ENCODE measurements at regions not wholly inside any gene's neighbourhood (a gene's known extent, or its start where the extent isn't known, plus 50 kb on each side); places are given as distances from the start of the nearest gene placed in this dataset.

GRCh38 chr6:120473804-120474203 lies 860.5 kb downstream of the TBC1D32 start:
- TF ChIP-seq EP300 (conservative IDR thresholded peaks at IDR 0.05; ENCODE audit: poor library complexity, severe bottlenecking) (peak; percentile 84), RAD21 (conservative IDR thresholded peaks at IDR 0.05) (no peak), POLR2AphosphoS5 (IDR thresholded peaks at IDR 0.05) (peak; percentile 51), REST (IDR thresholded peaks at IDR 0.05; ENCODE audit: borderline replicate concordance) (no peak), MXI1 (conservative IDR thresholded peaks at IDR 0.05; ENCODE audit: poor library complexity, severe bottlenecking) (no peak), CTCF (IDR thresholded peaks at IDR 0.05; ENCODE audit: poor library complexity, severe bottlenecking) (no peak)
- H3K27me3 ChIP-seq (ENCODE audit: insufficient read depth, low read depth, low read length): no peaks in the 10 kb centered on the region

GRCh38 chr6:120468486-120468885 lies 865.8 kb downstream of the TBC1D32 start:
- H3K4me2 ChIP-seq (ENCODE audit: low read length): no peak overlapping the region
- H2AFZ ChIP-seq (ENCODE audit: low read depth, low read length): no peak overlapping the region
- H3K4me3 ChIP-seq (ENCODE audit: low read length): no peak overlapping the region
- TF ChIP-seq POLR2AphosphoS5 (IDR thresholded peaks at IDR 0.05) (peak; percentile 43), EP300 (conservative IDR thresholded peaks at IDR 0.05; ENCODE audit: poor library complexity, severe bottlenecking) (peak; percentile 96), SMC3 (conservative IDR thresholded peaks at IDR 0.05; ENCODE audit: poor library complexity) (no peak)
- H4K20me1 ChIP-seq (ENCODE audit: insufficient read depth): no peaks in the 10 kb centered on the region
- no peaks in the 10 kb centered on the region for H3K36me3 ChIP-seq (ENCODE audit: insufficient read depth, low read length)
- H3K9me3 ChIP-seq (ENCODE audit: low read length): no peaks in the 10 kb centered on the region
- no peaks in the 10 kb centered on the region for H3F3A ChIP-seq (ENCODE audit: insufficient read depth, low read length, poor library complexity, severe bottlenecking)
- H3K9me2 ChIP-seq (ENCODE audit: insufficient read depth, low read length): no peaks in the 10 kb centered on the region
- no peaks in the 10 kb centered on the region for H3K79me2 ChIP-seq (replicated peaks; ENCODE audit: insufficient read depth, low read length)
- H3K9ac ChIP-seq (ENCODE audit: low read length): no peak overlapping the region
- no peaks in the 10 kb centered on the region for H3K27me3 ChIP-seq (ENCODE audit: insufficient read depth, low read depth, low read length)
- H3K27ac ChIP-seq (ENCODE audit: low read length): no peak overlapping the region

More at GRCh38 chr6:120473804-120474203, 860.5 kb downstream of the TBC1D32 start:
- H3F3A ChIP-seq (ENCODE audit: insufficient read depth, low read length, poor library complexity, severe bottlenecking): no peaks in the 10 kb centered on the region
- no peak overlapping the region for H2AFZ ChIP-seq (ENCODE audit: low read depth, low read length)
- no peaks in the 10 kb centered on the region for H3K79me2 ChIP-seq (replicated peaks; ENCODE audit: insufficient read depth, low read length)
- H3K9me2 ChIP-seq (ENCODE audit: insufficient read depth, low read length): no peaks in the 10 kb centered on the region
- H3K27ac ChIP-seq (ENCODE audit: low read length): no peak overlapping the region
- no peaks in the 10 kb centered on the region for H3K36me3 ChIP-seq (ENCODE audit: insufficient read depth, low read length)
- no peaks in the 10 kb centered on the region for H3K9me3 ChIP-seq (ENCODE audit: low read length)
- no peak overlapping the region for H3K9ac ChIP-seq (ENCODE audit: low read length)
- no peak overlapping the region for H3K4me2 ChIP-seq (ENCODE audit: low read length)
- no peaks in the 10 kb centered on the region for H4K20me1 ChIP-seq (ENCODE audit: insufficient read depth)
- no peak overlapping the region for H3K4me3 ChIP-seq (ENCODE audit: low read length)

DNA sequence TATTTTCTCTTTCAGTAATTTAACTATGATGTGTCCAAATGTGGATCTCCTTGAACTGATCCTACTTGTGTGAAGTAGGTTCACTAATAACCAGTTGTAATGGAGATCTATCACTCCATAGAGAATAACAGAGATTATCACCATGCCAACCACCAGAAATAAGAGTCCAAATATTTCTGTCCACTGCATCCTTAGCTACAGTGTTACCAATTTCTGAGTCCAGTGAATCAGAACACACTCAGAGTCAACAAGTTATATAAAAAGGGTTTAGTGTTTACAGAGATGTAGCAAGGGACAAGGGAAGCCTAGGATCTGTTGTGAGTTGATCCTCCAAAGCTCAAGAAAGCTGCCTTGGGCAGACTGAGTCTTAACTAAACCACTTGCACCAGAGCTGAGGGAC lies 882.8 kb downstream of the TBC1D32 start:
- no peaks in the 10 kb centered on the region for H3K9me2 ChIP-seq (ENCODE audit: insufficient read depth, low read length)
- H3F3A ChIP-seq (ENCODE audit: insufficient read depth, low read length, poor library complexity, severe bottlenecking): no peaks in the 10 kb centered on the region
- H4K20me1 ChIP-seq (ENCODE audit: insufficient read depth): no peaks in the 10 kb centered on the region
- H3K36me3 ChIP-seq (ENCODE audit: insufficient read depth, low read length): no peaks in the 10 kb centered on the region
- no peaks in the 10 kb centered on the region for H3K27me3 ChIP-seq (ENCODE audit: insufficient read depth, low read depth, low read length)
- H3K4me2 ChIP-seq (ENCODE audit: low read length): no peak overlapping the region
- TF ChIP-seq EZH2 (IDR thresholded peaks at IDR 0.05; ENCODE audit: borderline replicate concordance, insufficient read depth, low read length, poor library complexity, severe bottlenecking) (no peak), MXI1 (conservative IDR thresholded peaks at IDR 0.05; ENCODE audit: poor library complexity, severe bottlenecking) (no peak), SMC3 (conservative IDR thresholded peaks at IDR 0.05; ENCODE audit: poor library complexity) (no peak), REST (IDR thresholded peaks at IDR 0.05; ENCODE audit: borderline replicate concordance) (no peak), RAD21 (conservative IDR thresholded peaks at IDR 0.05) (no peak), EP300 (conservative IDR thresholded peaks at IDR 0.05; ENCODE audit: poor library complexity, severe bottlenecking) (no peak)
- no peak overlapping the region for H2AFZ ChIP-seq (ENCODE audit: low read depth, low read length)
- H3K79me2 ChIP-seq (replicated peaks; ENCODE audit: insufficient read depth, low read length): no peaks in the 10 kb centered on the region
- no peak overlapping the region for H3K27ac ChIP-seq (ENCODE audit: low read length)
- H3K4me3 ChIP-seq (ENCODE audit: low read length): no peak overlapping the region
- H3K9ac ChIP-seq (ENCODE audit: low read length): no peak overlapping the region
- H3K9me3 ChIP-seq (ENCODE audit: low read length): no peaks in the 10 kb centered on the region

Data from neural cell (in vitro differentiated cells).